DND-41 (cell line): ENCODE measurements at regions not wholly inside any gene's neighbourhood (a gene's known extent, or its start where the extent isn't known, plus 50 kb on each side); places are given as distances from the start of the nearest gene placed in this dataset.

Source experiments
- ATAC-seq: fragments of 200-7000 bp; cut with Tn5 transposase; 3 replicates; pipeline ENCODE4 v1.9.1; 2021; ENCODE audit warnings: low read depth; ENCODE audit not compliant: insufficient read depth
- DNase-seq: peaks from one replicate; pipeline ENCODE4 v3.0.0-alpha.2; 2020
- H2AFZ ChIP-seq: 2 replicates; pipeline ENCODE4 v1.6.0; 2012; ENCODE audit warnings: low read depth, low read length
- H3K27ac ChIP-seq: 2 replicates; pipeline ENCODE4 v1.5.1; 2012; ENCODE audit warnings: low read length, inconsistent platforms
- H3K27me3 ChIP-seq: fragments of 200-600 bp; sonication (generic); 2 replicates; pipeline ENCODE4 v1.6.0; 2012; ENCODE audit warnings: low read length, mild to moderate bottlenecking, inconsistent platforms; ENCODE audit not compliant: insufficient read depth, poor library complexity
- H3K36me3 ChIP-seq: 2 replicates; pipeline ENCODE4 v1.5.1; 2012; ENCODE audit warnings: low read length, inconsistent platforms; ENCODE audit not compliant: insufficient read depth
- H3K4me1 ChIP-seq: 2 replicates; pipeline ENCODE4 v1.5.1; 2012; ENCODE audit warnings: mild to moderate bottlenecking, low read length; ENCODE audit not compliant: insufficient read depth
- H3K4me2 ChIP-seq: 2 replicates; pipeline ENCODE4 v1.6.0; 2012; ENCODE audit warnings: mild to moderate bottlenecking, moderate library complexity, low read length, inconsistent platforms; ENCODE audit not compliant: insufficient read depth
- H3K4me3 ChIP-seq, 2 experiments: fragments of 200-600 bp in 1 of 2; shearing (Covaris generic) in 1 of 2; 2 replicates each; pipeline ENCODE4 v1.5.1; 2012 to 2016; ENCODE audit warnings: inconsistent platforms in 2 of 2, low read length in 2 of 2, mild to moderate bottlenecking in 2 of 2, low read depth in 1 of 2, moderate library complexity in 1 of 2
- H3K79me2 ChIP-seq: 2 replicates; pipeline ENCODE4 v1.6.0; 2012; ENCODE audit warnings: low read length, inconsistent platforms; ENCODE audit not compliant: insufficient read depth
- H3K9ac ChIP-seq: 2 replicates; pipeline ENCODE4 v1.6.0; 2012; ENCODE audit warnings: low read depth, mild to moderate bottlenecking, inconsistent platforms, low read length, moderate library complexity
- H3K9me3 ChIP-seq: 2 replicates; pipeline ENCODE4 v1.5.1; 2012; ENCODE audit warnings: low read length, moderate library complexity, mild to moderate bottlenecking, inconsistent platforms; ENCODE audit not compliant: insufficient read depth, severe bottlenecking
- H4K20me1 ChIP-seq: 2 replicates; pipeline ENCODE4 v1.6.0; 2012; ENCODE audit warnings: low read length; ENCODE audit not compliant: insufficient read depth
- EZH2 ChIP-seq: IDR thresholded peaks from 3 replicates; pipeline ENCODE4 v1.6.1; 2012; ENCODE audit warnings: borderline replicate concordance, low read depth, mild to moderate bottlenecking, moderate library complexity, low read length, inconsistent platforms; ENCODE audit not compliant: severe bottlenecking
- TF ChIP-seq, protein P1 (sequence below): IDR thresholded peaks from 2 replicates; pipeline ENCODE4 v1.5.1; 2012; ENCODE audit warnings: borderline replicate concordance, low read length, moderate library complexity, mild to moderate bottlenecking; ENCODE audit not compliant: poor library complexity, severe bottlenecking; ENCODE audit errors: extremely low read depth

DNA sequence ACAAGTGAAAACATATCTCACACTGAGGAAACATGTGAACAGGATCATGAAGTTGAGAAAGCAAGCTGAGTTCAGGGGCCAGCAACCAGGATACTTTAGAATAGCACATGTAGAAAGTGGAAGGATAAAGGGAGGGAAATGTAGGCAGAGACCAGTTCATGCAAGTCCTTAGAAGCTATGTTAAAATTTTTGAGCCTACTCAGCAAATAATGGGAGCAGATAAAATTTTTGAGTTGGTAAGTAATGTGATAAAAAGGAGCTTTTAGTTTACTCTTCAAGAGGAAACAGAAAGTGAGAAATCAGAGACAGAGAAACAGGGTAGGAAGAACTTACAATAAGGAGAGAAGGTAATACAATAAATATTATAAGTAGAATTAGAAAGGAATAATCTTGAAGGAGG is 105.6 kb upstream of the ZBTB20 start:
- ATAC-seq (no peak), DNase-seq (no peak)
- H3K9me3 ChIP-seq: no peaks in the 10 kb centered on the region
- no peaks in the 10 kb centered on the region for H3K79me2 ChIP-seq
- H4K20me1 ChIP-seq: no peaks in the 10 kb centered on the region
- no peak for TF ChIP-seq EZH2
- TF ChIP-seq, protein P1, sequence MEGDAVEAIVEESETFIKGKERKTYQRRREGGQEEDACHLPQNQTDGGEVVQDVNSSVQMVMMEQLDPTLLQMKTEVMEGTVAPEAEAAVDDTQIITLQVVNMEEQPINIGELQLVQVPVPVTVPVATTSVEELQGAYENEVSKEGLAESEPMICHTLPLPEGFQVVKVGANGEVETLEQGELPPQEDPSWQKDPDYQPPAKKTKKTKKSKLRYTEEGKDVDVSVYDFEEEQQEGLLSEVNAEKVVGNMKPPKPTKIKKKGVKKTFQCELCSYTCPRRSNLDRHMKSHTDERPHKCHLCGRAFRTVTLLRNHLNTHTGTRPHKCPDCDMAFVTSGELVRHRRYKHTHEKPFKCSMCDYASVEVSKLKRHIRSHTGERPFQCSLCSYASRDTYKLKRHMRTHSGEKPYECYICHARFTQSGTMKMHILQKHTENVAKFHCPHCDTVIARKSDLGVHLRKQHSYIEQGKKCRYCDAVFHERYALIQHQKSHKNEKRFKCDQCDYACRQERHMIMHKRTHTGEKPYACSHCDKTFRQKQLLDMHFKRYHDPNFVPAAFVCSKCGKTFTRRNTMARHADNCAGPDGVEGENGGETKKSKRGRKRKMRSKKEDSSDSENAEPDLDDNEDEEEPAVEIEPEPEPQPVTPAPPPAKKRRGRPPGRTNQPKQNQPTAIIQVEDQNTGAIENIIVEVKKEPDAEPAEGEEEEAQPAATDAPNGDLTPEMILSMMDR: no peak
- H3K4me2 ChIP-seq: no peak overlapping the region
- H3K36me3 ChIP-seq: no peaks in the 10 kb centered on the region
- no peaks in the 10 kb centered on the region for H3K27me3 ChIP-seq
- no peak overlapping the region for H3K9ac ChIP-seq
- H3K4me3 ChIP-seq: no peak overlapping the region
- H3K4me1 ChIP-seq: no peaks in the 10 kb centered on the region
- H2AFZ ChIP-seq: no peak overlapping the region
- H3K27ac ChIP-seq: no peak overlapping the region

DNA sequence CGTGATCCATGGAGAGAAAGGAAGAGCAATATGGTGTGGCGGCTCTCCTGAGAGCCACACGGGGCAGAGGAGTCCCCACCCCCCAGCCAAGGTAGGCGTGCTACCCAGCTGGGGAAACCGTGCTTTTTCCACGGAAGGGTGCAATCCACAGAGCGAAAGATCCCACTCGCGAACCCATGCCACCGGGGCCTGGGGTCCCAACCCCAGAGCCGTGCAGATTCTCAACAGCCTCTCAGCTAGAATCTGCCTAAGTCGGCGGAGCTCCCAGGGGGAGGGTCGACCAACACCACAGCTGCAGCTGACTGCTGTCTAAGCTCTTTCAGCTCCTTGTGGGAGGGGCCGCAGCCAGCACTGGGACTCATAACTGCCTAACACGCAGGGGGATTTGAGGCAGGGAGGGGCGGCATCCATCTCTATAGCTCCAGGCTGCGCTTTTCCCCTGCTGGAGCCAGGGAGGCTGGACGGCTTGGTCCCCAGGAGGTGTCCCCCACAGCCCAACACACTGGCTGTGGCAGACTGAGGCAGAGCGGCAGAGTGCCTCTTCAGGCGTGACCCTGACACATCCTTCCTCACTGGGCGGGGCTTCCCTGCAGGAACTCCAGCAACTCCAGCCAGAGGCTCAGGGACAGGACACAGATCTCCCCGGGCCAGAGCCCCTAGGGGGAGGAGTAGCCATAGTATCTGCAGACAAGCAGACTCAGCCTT is 107.6 kb upstream of the ZBTB20 start:
- Histone ChIP-seq H3K9ac (no peak overlapping the region), H3K9me3 (no peaks in the 10 kb centered on the region), H3K27ac (no peak overlapping the region), H3K36me3 (no peaks in the 10 kb centered on the region), H3K27me3 (no peaks in the 10 kb centered on the region), H3K4me3 (no peak overlapping the region), H3K4me1 (no peaks in the 10 kb centered on the region), H2AFZ (no peak overlapping the region), H3K79me2 (no peaks in the 10 kb centered on the region), H3K4me2 (no peak overlapping the region), H4K20me1 (no peaks in the 10 kb centered on the region)
- ATAC-seq (no peak), DNase-seq (no peak)
- TF ChIP-seq, protein P1: no peak
- no peak for TF ChIP-seq EZH2

DNA sequence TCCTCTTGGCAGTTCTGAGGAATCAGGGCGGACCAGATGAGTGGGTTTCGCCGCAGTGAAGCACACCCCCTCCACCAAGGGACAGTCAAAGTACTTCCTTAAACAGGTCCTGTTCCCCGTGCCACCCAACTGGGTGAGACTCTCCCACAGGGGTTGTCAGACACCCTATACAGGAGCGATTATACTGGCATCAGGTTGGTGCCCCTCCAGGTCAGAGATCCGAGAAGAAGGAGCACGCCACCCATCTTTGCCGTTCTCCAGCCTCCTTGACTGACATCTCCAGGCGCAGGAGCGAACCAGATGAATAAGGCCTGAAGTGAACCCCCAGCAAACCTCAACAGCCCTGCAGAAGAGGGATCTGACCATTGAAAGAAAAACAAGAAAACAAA is 108.1 kb upstream of the ZBTB20 start:
- TF ChIP-seq, protein P1: no peak
- TF ChIP-seq EZH2: no peak
- ATAC-seq (no peak), DNase-seq (no peak)
- Histone ChIP-seq H2AFZ (no peak overlapping the region), H4K20me1 (no peaks in the 10 kb centered on the region), H3K4me2 (no peak overlapping the region), H3K36me3 (no peaks in the 10 kb centered on the region), H3K27ac (no peak overlapping the region), H3K4me3 (no peak overlapping the region), H3K9ac (no peak overlapping the region), H3K79me2 (no peaks in the 10 kb centered on the region), H3K9me3 (no peaks in the 10 kb centered on the region), H3K27me3 (no peaks in the 10 kb centered on the region), H3K4me1 (no peaks in the 10 kb centered on the region)

DNA sequence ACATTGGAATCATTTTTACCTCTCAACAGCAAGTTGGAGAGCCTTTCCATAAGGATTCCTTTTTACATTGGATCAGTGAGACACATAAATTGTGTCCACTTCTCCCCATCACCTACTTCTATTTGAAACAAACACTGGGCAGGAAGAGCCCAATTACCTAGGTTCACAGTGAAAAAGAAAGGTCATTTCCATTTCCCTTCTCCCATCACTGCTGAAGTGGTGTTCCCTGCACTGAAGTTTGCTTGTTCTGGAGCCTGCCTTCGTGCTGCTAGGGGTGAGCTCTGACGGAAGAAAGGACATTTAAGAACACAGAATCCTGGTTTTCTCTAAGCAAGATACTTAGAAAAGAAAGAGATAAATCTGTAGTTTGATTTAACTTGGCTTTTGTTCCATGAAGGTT is 123.8 kb upstream of the ZBTB20 start:
- H3K36me3 ChIP-seq: no peaks in the 10 kb centered on the region
- H3K9me3 ChIP-seq: no peaks in the 10 kb centered on the region
- no peak overlapping the region for H3K27ac ChIP-seq
- no peaks in the 10 kb centered on the region for H4K20me1 ChIP-seq
- no peak overlapping the region for H2AFZ ChIP-seq
- no peaks in the 10 kb centered on the region for H3K27me3 ChIP-seq
- H3K4me2 ChIP-seq: no peak overlapping the region
- no peak overlapping the region for H3K9ac ChIP-seq
- H3K4me3 ChIP-seq: no peak overlapping the region
- DNase-seq (no peak), ATAC-seq (no peak)
- H3K79me2 ChIP-seq: no peaks in the 10 kb centered on the region
- TF ChIP-seq, protein P1: no peak
- TF ChIP-seq EZH2: no peak
- no peaks in the 10 kb centered on the region for H3K4me1 ChIP-seq
